K562 (cell line): ENCODE measurements at regions not wholly inside any gene's neighbourhood (a gene's known extent, or its start where the extent isn't known, plus 50 kb on each side); places are given as distances from the start of the nearest gene placed in this dataset.

Experiments used
- ATAC-seq: fragments of 200-7000 bp; cut with Tn5 transposase; 3 replicates; pipeline ENCODE4 v1.9.1; 2020; ENCODE audit warnings: moderate library complexity
- BruUV-seq: library from RNA; stranded (reverse); fragments of 400-500 nt; replicated peaks from 2 replicates; lab custom pipeline; 2021; lab: Mats Ljungman, UMichigan
- CTCF ChIA-PET: fragments of 300-600 bp; formaldehyde crosslinking; extraction: SDS; loops from one replicate; lab custom pipeline; 2021; ENCODE audit warnings: low intra/inter-chr PET ratio; lab: Yijun Ruan, JAX
- POLR2A ChIA-PET: fragments of 300-600, 350-650 bp; sonication (Branson Sonifier 250); formaldehyde crosslinking; extraction: SDS; loops from one replicate; lab custom pipeline; 2021; ENCODE audit warnings: antibody characterized with exemption, inconsistent platforms; lab: Yijun Ruan, JAX
- DNase-seq, 4 experiments: peaks; one replicate each; pipeline versions ENCODE4 v3.0.0 to v3.0.0-alpha.2; 2011 to 2018; ENCODE audit warnings: low spot score in 3 of 4, mixed read lengths in 3 of 4; ENCODE audit errors: extremely low read depth in 1 of 4
- FAIRE-seq: peaks from 2 replicates; lab custom pipeline; 2011; peaks lifted over from hg19 to GRCh38; lab: Jason Lieb, UNC
- H2AFZ ChIP-seq: 2 replicates; pipeline ENCODE4 v1.6.0; 2011; ENCODE audit warnings: low read depth, low read length, control low read depth, inconsistent platforms
- H3K27ac ChIP-seq: fragments of 200-600 bp; 3 replicates; pipeline ENCODE4 v1.8.0; 2011; ENCODE audit warnings: low read depth, mild to moderate bottlenecking, control low read depth, inconsistent platforms, low read length, moderate library complexity, mixed read lengths; ENCODE audit errors: extremely low read depth
- H3K27me3 ChIP-seq, 2 experiments: fragments of 300-600 bp in 1 of 2; 2 replicates in 1 of 2; 3 replicates in 1 of 2; pipeline versions ENCODE4 v1.6.0 to v1.8.0; 2011; ENCODE audit warnings: inconsistent platforms in 2 of 2, low read length in 2 of 2, mild to moderate bottlenecking in 1 of 2, mixed read lengths in 1 of 2, moderate library complexity in 1 of 2; ENCODE audit not compliant: control insufficient read depth in 2 of 2, insufficient read depth in 2 of 2
- H3K36me3 ChIP-seq: fragments of 300-600 bp; 3 replicates; pipeline ENCODE4 v1.8.0; 2011; ENCODE audit warnings: mild to moderate bottlenecking, low read length, inconsistent platforms; ENCODE audit not compliant: control insufficient read depth, insufficient read depth
- H3K4me1 ChIP-seq, 2 experiments: fragments of 200-600 bp in 1 of 2; replicated peaks in 1 of 2; 2 replicates in 1 of 2; 3 replicates in 1 of 2; pipeline versions ENCODE4 v1.5.1 to v1.8.0; 2011; ENCODE audit warnings: inconsistent platforms in 2 of 2, low read length in 2 of 2, mild to moderate bottlenecking in 1 of 2, mixed read lengths in 1 of 2, moderate library complexity in 1 of 2; ENCODE audit not compliant: control insufficient read depth in 2 of 2, insufficient read depth in 2 of 2
- H3K4me2 ChIP-seq: 2 replicates; pipeline ENCODE4 v1.6.1; 2011; ENCODE audit warnings: low read length, control low read depth, inconsistent platforms, mixed read lengths; ENCODE audit not compliant: insufficient read depth
- H3K4me3 ChIP-seq: fragments of 200-600 bp; sonication (generic), shearing (Covaris generic); 2 replicates; pipeline ENCODE4 v1.5.1; 2016; ENCODE audit warnings: control low read depth, inconsistent platforms
- H3K79me2 ChIP-seq: fragments of 200-600 bp; 3 replicates; pipeline ENCODE4 v1.8.0; 2011; ENCODE audit warnings: low read length, inconsistent platforms; ENCODE audit not compliant: control insufficient read depth, insufficient read depth
- H3K9ac ChIP-seq, 2 experiments: 2 replicates each; pipeline versions ENCODE4 v1.6.0 to v1.6.1; 2011; ENCODE audit warnings: low read depth in 2 of 2, low read length in 2 of 2, control low read depth in 1 of 2, inconsistent platforms in 1 of 2, mild to moderate bottlenecking in 1 of 2, mixed read lengths in 1 of 2; ENCODE audit not compliant: insufficient read depth in 1 of 2
- H3K9me1 ChIP-seq: one replicate; pipeline ENCODE4 v1.6.0; 2011; ENCODE audit warnings: inconsistent platforms, mild to moderate bottlenecking, low read length, moderate library complexity; ENCODE audit not compliant: control insufficient read depth, insufficient read depth
- H3K9me3 ChIP-seq: replicated peaks from 2 replicates; pipeline ENCODE4 v1.5.1; 2011; ENCODE audit warnings: low read depth, low read length, inconsistent platforms; ENCODE audit not compliant: control insufficient read depth, insufficient read depth
- H4K20me1 ChIP-seq: replicated peaks from 2 replicates; pipeline ENCODE4 v1.6.1; 2011; ENCODE audit warnings: low read length, inconsistent platforms, mixed read lengths; ENCODE audit not compliant: control insufficient read depth, insufficient read depth
- CBX5 ChIP-seq: IDR thresholded peaks from 2 replicates; pipeline ENCODE4 v1.6.1; 2014; ENCODE audit warnings: low read depth, borderline replicate concordance
- GABPB2 ChIP-seq: fragments of 250-450 bp; sonication (Bioruptor Pico); conservative IDR thresholded peaks from 2 replicates; pipeline ENCODE4 v1.5.1; 2021; ENCODE audit warnings: mild to moderate bottlenecking
- HMGN3 ChIP-seq: IDR thresholded peaks from 2 replicates; pipeline ENCODE4 v1.6.1; 2011; ENCODE audit warnings: borderline replicate concordance, low read depth, mild to moderate bottlenecking, mixed read lengths, low read length; ENCODE audit not compliant: insufficient read length; ENCODE audit errors: extremely low read depth
- HNRNPLL ChIP-seq: fragments of 200-400 bp; formaldehyde crosslinking; IDR thresholded peaks from 2 replicates; pipeline ENCODE4 v1.6.1; 2017; ENCODE audit warnings: low read length, low read depth, mild to moderate bottlenecking; ENCODE audit not compliant: poor library complexity, severe bottlenecking
- JUND ChIP-seq, 2 experiments: IDR thresholded peaks; 2 replicates in 1 of 2; 3 replicates in 1 of 2; pipeline ENCODE4 v1.6.1; 2011; ENCODE audit warnings: borderline replicate concordance in 2 of 2, low read depth in 2 of 2, low read length in 2 of 2, improper control_type of control experiment in 1 of 2, missing biosample characterization in 1 of 2, missing genetic modification characterization in 1 of 2, missing genetic modification reagents in 1 of 2
- MCM2 ChIP-seq: fragments of 450-650 bp; IDR thresholded peaks from 2 replicates; pipeline ENCODE4 v1.6.1; 2017; ENCODE audit warnings: low read depth, mild to moderate bottlenecking
- MTA1 ChIP-seq: fragments of 450-650 bp; IDR thresholded peaks from 2 replicates; pipeline ENCODE4 v1.6.1; 2017; ENCODE audit warnings: borderline replicate concordance
- PTRF ChIP-seq: fragments of 450-650 bp; IDR thresholded peaks from 2 replicates; pipeline ENCODE4 v1.6.1; 2016; ENCODE audit warnings: mild to moderate bottlenecking, missing genetic modification characterization, missing compliant biosample characterization
- SP1 ChIP-seq: sonication (generic); formaldehyde crosslinking; IDR thresholded peaks from 2 replicates; pipeline ENCODE4 v1.8.1; 2022; ENCODE audit warnings: mild to moderate bottlenecking, missing genetic modification reagents
- ZBTB7A ChIP-seq: IDR thresholded peaks from 2 replicates; pipeline ENCODE4 v1.6.1; 2011; ENCODE audit warnings: low read depth, mild to moderate bottlenecking, low read length, moderate library complexity, borderline replicate concordance; ENCODE audit not compliant: control insufficient read depth
- ZNF717 ChIP-seq: fragments of 250-450 bp; sonication (Bioruptor Pico); IDR thresholded peaks from 2 replicates; pipeline ENCODE4 v1.5.0; 2021
- ZNF766 ChIP-seq: fragments of 200-800 bp; sonication (Bioruptor generic); conservative IDR thresholded peaks from 2 replicates; pipeline ENCODE4 v1.6.1; 2016; ENCODE audit warnings: missing genetic modification characterization, missing compliant biosample characterization
- WGBS: fragments of 100-300 bp; shearing (Covaris generic); methylation state at CpG from one replicate; pipeline ENCODE4 v1.1.6; 2016; ENCODE audit warnings: low coverage, mixed read lengths; ENCODE audit not compliant: insufficient coverage; ENCODE audit errors: missing lambda C conversion rate; 5-methylcytosine and 5-hydroxymethylcytosine counted together
- in situ Hi-C: fragments of 300-500 bp; cut with MboI; formaldehyde crosslinking; loops from 4 replicates; pipeline ENCODE4 v1.15.0; 2018; ENCODE audit warnings: inconsistent platforms, mixed read lengths
- intact Hi-C: fragments of 100-400 bp; cut with micrococcal nuclease; formaldehyde crosslinking; loops from 2 replicates; pipeline ENCODE4 v1.14.2; 2022
- TF ChIP-seq, protein P1 (sequence below): sonication (generic); formaldehyde crosslinking; IDR thresholded peaks from 2 replicates; pipeline ENCODE4 v1.8.0; 2022; ENCODE audit warnings: mild to moderate bottlenecking, missing genetic modification reagents

DNA sequence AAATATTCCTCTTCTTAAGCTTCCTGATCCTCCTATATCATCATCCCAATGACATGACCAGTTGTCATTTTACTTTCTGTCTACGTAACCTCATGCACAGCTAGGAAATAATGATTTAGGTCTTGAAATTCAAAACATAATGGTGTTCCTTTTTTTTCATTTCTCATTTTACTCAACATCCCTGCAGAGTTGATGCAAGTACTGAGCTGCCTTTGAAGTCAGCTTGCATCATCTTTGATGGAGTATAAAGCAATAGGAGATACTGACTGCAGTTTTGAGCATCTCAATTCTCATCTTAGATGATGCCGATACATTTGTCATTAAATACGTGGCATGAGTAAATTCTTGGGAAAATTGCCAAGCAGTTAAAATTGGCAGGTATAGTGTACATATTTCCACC is 346.1 kb downstream of the ZIC1 start:
- no peaks in the 10 kb centered on the region for H3K9me1 ChIP-seq
- in situ Hi-C loops (no loop called here), intact Hi-C loops (no loop called here)
- POLR2A ChIA-PET: no interaction called here
- WGBS: 6% methylated on average over 3 of the region's 3 CpGs
- ATAC-seq (no peak), FAIRE-seq (no peak), DNase-seq (no peak)
- TF ChIP-seq JUND (IDR thresholded peaks at IDR 0.05; ENCODE audit: borderline replicate concordance, low read depth, low read length): no peak
- TF ChIP-seq JUND (tag; IDR thresholded peaks at IDR 0.05; ENCODE audit: borderline replicate concordance, low read depth, low read length): no peak
- no peak overlapping the region for H3K4me2 ChIP-seq
- no peaks in the 10 kb centered on the region for H3K36me3 ChIP-seq
- H3K27me3 ChIP-seq: no peaks in the 10 kb centered on the region
- no peak overlapping the region for H3K9ac ChIP-seq
- H2AFZ ChIP-seq: no peak overlapping the region
- H3K27ac ChIP-seq: no peak overlapping the region
- H4K20me1 ChIP-seq: no peaks in the 10 kb centered on the region
- no peaks in the 10 kb centered on the region for H3K4me1 ChIP-seq
- H3K79me2 ChIP-seq: no peaks in the 10 kb centered on the region
- no peaks in the 10 kb centered on the region; the same call in 1 of the 2 replicates for H3K9me3 ChIP-seq
- no peak overlapping the region for H3K4me3 ChIP-seq
- CTCF ChIA-PET: no interaction called here
- no TSS peak for BruUV-seq

DNA sequence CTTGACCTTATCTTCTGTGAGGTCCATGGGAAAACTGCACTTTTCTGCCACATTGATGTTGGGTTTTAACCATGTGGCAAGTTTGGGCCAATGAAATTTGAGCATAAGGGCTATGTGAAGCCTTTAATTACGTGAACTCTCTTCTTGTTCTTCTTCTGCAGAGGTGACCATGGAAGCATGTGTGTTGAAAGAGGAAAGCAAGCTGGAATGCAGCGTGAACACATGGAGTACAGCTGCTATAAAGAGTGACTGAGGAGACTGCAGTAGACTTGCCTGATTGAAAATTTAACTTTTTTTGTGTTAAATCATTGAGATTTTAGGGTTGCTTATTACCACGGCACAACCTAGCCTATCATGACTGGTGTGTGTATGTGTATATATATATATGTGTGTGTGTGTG is 347.3 kb downstream of the ZIC1 start:
- H3K36me3 ChIP-seq: no peaks in the 10 kb centered on the region
- H2AFZ ChIP-seq: no peak overlapping the region
- H3K4me2 ChIP-seq: no peak overlapping the region
- no peaks in the 10 kb centered on the region; the same call in 1 of the 2 replicates for H3K9me3 ChIP-seq
- H3K9ac ChIP-seq: no peak overlapping the region
- no peak for FAIRE-seq
- CTCF ChIA-PET: no interaction called here
- intact Hi-C loops (no loop called here), in situ Hi-C loops (no loop called here)
- WGBS: 3% methylated on average over 3 of the region's 3 CpGs
- no peaks in the 10 kb centered on the region for H3K27me3 ChIP-seq
- no peaks in the 10 kb centered on the region for H3K79me2 ChIP-seq
- POLR2A ChIA-PET: no interaction called here
- no TSS peak for BruUV-seq
- no peak overlapping the region for H3K4me3 ChIP-seq
- H3K27ac ChIP-seq: no peak overlapping the region
- no peaks in the 10 kb centered on the region for H3K4me1 ChIP-seq
- H3K9me1 ChIP-seq: no peaks in the 10 kb centered on the region
- H4K20me1 ChIP-seq: no peaks in the 10 kb centered on the region
- ATAC-seq: no peak
- DNase-seq: no peak
- no peak for TF ChIP-seq PTRF (tag)
- TF ChIP-seq MTA1: no peak
- TF ChIP-seq CBX5: no peak
- TF ChIP-seq HMGN3: no peak
- TF ChIP-seq, protein P1, sequence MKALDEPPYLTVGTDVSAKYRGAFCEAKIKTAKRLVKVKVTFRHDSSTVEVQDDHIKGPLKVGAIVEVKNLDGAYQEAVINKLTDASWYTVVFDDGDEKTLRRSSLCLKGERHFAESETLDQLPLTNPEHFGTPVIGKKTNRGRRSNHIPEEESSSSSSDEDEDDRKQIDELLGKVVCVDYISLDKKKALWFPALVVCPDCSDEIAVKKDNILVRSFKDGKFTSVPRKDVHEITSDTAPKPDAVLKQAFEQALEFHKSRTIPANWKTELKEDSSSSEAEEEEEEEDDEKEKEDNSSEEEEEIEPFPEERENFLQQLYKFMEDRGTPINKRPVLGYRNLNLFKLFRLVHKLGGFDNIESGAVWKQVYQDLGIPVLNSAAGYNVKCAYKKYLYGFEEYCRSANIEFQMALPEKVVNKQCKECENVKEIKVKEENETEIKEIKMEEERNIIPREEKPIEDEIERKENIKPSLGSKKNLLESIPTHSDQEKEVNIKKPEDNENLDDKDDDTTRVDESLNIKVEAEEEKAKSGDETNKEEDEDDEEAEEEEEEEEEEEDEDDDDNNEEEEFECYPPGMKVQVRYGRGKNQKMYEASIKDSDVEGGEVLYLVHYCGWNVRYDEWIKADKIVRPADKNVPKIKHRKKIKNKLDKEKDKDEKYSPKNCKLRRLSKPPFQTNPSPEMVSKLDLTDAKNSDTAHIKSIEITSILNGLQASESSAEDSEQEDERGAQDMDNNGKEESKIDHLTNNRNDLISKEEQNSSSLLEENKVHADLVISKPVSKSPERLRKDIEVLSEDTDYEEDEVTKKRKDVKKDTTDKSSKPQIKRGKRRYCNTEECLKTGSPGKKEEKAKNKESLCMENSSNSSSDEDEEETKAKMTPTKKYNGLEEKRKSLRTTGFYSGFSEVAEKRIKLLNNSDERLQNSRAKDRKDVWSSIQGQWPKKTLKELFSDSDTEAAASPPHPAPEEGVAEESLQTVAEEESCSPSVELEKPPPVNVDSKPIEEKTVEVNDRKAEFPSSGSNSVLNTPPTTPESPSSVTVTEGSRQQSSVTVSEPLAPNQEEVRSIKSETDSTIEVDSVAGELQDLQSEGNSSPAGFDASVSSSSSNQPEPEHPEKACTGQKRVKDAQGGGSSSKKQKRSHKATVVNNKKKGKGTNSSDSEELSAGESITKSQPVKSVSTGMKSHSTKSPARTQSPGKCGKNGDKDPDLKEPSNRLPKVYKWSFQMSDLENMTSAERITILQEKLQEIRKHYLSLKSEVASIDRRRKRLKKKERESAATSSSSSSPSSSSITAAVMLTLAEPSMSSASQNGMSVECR (CRISPR knock-in tag): no peak
- no peak for TF ChIP-seq HNRNPLL
- TF ChIP-seq MCM2: no peak
- TF ChIP-seq ZBTB7A: no peak
- no peak for TF ChIP-seq SP1 (CRISPR knock-in tag)
- no peak for TF ChIP-seq GABPB2 (CRISPR knock-in tag)
- no peak for TF ChIP-seq ZNF717 (CRISPR knock-in tag)
- TF ChIP-seq ZNF766: no peak
